CD1c-positive myeloid dendritic cell (primary cell): ENCODE measurements at regions not wholly inside any gene's neighbourhood (a gene's known extent, or its start where the extent isn't known, plus 50 kb on each side); places are given as distances from the start of the nearest gene placed in this dataset.
A peak's percentile ranks its signal among the peaks of the same experiment; 100 is the strongest.

Experiments
- DNase-seq: peaks from one replicate; pipeline ENCODE4 v3.0.0-alpha.2; 2016; ENCODE audit errors: extremely low spot score

- DNase-seq = no peak
These were observed 57.3 kb upstream of the MET start for GRCh38 chr7:116614499-116615262.

- no peak for DNase-seq
These were observed 55.4 kb upstream of the MET start for GRCh38 chr7:116616555-116617059.

GRCh38 chr7:116617878-116618277 lies 54.1 kb upstream of the MET start:
- DNase-seq = no peak

DNA sequence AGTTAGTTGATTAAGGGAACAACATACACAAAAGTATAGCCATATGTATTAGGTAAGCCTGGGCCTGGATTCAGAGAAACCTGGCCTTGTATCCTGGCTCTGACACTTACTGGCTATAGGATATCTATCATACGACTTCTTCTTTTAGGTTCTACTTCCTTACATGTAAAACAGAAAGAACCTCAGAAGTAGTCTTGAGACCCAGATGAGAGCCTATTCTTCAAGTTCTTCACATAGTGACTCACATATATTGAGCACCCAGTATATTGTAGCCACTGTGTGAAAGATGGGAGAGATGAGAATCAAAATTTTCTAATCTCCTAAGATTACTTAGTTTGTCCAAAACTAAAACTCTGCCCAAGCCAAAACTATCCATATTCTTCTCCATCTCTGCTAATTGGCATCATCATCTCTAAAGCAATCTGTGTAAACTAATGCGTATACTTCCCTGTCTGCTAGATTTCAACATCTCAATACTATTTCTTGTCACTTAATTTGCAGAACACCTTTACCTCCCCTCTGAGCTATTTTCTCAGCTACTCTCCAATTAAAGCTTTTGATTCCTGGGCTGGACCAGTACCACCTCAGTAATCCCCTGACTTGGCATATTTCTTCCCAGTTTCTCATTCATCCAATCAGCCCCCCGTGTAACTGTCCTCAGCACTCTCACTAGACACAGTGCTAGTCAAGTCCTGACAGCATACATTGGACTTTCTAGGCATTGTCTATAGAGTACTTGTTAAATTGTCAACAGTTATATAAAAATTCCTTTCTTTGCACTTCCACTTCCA lies 53.5 kb upstream of the MET start:
- DNase-seq = peak; percentile 7

DNA sequence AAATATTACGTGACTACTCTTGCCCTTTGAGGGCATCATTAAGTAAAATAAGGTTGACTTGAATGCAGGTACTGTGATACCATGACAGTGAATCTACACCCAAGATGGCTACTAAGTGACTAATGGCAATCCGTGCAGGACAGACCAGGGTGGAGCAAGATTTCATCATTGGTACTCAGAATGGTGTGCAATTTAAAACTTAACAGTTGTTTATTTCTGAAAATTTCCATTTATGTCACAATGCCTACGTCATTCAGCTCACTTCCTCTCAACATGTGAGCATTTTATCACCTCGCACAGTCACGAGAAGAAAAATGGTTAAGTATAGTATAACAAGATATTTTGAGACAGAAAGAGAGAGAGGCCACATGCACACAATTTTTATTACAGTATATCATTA lies 50.3 kb upstream of the MET start:
- DNase-seq = peak; percentile 73
